A204.1 (cell line): ENCODE measurements at regions not wholly inside any gene's neighbourhood (a gene's known extent, or its start where the extent isn't known, plus 50 kb on each side); places are given as distances from the start of the nearest gene placed in this dataset.

Experiments
- FAIRE-seq: peaks from 2 replicates; lab custom pipeline; 2012; peaks lifted over from hg19 to GRCh38; lab: Jason Lieb, UNC

DNA sequence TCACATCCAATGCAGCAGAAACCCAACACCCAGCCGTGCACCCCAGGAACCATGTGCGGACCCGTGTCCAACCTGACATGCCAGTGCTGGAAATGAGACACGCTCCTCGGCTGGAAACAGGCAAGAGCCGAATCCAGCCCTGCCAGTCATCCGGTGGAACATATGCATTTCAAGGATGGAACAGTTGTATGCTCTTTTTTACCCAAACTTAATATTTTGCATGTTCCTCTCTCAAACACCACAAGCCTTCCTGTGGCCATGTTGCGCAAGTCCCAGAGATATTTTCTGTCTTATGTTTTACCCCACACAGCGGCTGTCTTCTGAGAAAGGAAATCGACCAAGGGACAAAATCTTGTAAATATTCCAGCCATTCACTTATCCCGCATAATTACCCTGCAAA lies 196.9 kb downstream of the BCL11B start:
- FAIRE-seq = no peak

DNA sequence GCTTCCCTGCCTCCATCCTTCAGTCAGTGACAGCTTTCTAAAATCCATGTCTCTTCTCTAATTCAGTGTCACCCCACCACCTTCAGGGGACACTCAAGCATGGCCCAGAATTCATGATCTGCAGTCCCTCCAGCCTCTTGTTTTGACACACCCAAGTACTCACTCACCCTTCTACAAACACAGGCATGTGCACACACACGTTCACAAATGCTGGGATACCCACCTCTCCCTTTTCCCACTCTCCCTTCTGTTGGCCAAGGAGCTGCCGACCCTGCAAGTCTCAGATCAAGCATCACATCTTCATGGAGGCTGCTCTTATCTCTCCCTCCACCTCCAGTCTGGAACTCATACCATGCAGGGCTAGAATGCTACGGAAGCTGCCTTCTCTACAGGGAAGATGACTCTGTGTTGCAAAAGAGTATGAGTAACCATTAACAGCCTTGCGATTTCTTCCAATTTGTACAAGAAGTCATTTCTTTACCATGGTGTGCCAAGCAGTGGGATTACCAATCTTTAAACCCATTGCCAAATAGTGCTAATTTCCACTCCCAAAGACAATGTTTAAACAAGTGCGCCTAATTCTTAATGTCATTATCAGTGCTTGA lies 196.1 kb downstream of the BCL11B start:
- no peak for FAIRE-seq

DNA sequence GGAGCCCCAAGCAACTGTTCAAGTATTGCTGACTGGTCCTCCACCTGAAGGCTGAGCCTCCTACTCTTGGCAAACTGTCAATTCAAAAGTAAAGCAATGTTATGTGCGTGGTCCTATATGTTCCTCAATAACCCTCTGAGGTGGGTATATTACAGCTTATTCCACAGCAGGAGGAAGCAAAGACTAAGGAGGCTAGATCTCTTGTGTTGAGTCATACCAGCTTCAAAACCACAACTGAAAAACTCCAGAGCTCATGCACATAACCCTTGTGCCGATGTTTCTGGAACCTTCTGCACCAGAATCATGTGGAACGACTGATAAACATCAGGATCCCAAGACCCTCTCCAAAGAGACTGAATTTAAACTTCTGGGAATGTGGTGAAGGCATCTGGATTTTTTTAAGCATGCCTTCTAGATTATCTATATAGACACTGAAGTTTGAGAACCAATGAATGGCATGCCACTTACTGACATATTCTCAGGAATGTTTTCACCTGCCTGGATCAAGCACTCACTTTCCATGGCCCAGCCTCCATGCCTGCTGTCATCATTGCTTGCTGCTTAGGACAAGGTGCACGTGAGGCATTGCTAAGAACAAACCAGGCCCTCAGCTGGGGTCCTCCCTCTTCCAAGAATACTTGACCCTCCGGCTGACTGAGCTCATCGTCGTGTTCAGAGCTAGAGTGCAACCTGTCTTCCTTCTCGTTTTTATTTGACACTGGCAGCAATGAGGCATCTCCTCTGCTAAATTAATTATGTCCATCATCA lies 194.7 kb downstream of the BCL11B start:
- no peak for FAIRE-seq

DNA sequence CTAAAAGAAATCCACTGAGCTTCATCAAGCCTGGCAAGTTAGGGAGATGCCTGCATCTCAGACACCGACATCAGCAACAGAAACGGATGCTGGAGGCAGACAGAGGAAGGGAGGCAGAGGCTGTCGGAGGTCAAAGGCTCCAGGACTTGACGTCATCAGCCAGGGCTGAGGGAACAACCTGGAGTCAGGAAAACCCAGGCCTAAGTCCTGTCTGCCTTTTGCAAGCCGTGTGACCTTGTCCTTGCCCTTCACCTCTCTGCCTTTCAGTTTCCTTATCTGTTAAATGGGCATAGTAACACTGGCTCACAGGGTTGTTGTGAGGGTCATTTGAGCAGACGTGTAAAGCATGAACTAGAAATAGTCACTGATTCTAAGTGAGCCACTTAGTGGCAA lies 194.2 kb downstream of the BCL11B start:
- no peak for FAIRE-seq

DNA sequence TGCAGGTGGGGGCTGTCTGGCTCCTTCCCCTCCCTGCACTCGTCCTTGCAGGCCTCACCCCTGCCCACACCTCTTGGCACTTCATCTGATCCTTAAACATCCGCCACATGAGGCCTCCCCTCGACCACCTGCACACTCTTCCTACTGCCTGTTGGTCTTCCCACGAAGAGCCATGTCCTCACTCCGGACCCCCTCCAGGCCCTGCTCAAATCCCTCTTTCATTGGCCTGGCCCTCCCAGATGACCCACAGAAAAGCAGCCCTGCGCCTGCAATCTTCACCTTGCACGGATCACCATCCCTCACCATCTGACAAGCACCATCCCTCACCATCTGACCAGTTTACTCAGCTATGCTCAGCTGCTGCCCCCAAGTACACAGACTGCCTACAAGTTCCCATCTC lies 193.6 kb downstream of the BCL11B start:
- no peak for FAIRE-seq

DNA sequence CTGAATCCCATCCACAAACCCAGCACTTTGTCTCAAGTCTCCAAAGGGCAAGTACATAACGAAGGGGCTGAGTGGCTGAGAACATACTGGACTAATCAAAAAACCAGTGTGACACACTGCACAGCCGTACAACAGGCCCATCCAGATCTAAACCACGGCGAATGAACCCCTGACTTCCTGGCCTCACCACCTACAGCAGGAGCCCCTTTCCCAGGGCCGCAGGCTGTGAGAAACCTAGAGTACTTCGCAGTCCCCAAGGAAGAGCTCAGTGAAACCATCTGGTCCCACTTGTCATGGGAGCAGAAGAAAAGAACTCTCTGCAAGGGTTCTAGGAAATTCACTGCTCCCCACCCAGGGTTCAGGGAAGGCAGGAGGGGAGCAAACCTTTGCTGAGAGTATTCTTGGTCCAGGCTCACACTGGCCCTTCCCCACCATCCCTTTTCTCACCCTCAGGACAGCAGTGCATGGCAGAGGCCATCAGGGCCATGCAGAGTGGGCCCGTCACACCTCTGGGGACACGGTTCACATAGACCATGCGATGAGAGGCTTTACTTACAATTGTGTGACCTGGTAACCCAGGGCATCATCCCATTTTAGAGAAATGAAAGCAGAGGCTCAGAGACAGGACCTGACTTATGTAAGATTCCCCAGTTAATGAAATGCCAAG lies 192.8 kb downstream of the BCL11B start:
- no peak for FAIRE-seq

DNA sequence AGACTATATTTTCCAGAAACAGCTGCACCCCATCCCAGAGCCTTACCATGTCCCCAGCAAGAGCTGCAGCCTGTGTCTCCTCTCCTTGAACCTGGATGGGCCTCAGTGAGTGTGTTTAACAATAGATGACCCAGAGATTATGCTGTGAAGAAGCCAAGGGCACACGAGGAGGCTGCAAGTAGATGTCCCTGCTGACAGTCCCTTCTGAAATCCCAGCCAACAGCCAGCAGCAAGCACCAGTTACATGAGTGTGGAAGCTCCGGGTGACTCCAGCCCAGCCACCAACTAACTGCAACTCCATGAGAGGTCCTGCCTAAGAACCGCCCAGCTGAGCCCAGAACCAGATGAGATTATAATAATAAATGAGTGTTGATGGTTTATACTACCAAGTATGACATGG lies 191.7 kb downstream of the BCL11B start:
- no peak for FAIRE-seq

DNA sequence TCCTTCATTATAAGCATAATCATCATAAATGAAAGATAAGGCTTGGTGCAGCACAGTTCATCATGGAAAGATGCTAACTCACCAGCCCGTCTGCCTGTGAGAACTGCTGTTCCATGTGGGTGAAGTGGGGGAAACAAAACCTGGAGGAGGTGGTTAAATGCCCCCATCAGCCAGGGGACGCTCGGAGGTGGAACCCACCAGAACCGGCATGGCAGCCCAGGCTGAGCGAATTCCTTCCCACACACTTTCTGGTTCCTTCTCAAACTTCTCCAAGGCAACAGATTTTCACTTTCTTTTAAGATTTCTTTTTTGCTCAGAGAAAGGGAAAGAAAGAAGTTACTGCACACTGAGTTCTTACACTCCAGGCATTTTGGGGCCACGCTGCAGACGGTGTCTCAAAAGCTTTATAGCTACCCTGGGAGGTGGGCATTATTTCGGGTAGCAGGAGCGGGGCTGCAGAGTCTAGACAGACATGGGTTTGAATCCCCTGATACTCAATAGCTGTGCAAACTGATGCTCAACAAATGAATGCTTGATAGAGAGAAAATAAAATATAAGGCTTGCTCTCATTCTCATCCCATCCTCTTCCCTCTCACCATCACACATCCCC lies 190.7 kb downstream of the BCL11B start:
- FAIRE-seq = no peak

DNA sequence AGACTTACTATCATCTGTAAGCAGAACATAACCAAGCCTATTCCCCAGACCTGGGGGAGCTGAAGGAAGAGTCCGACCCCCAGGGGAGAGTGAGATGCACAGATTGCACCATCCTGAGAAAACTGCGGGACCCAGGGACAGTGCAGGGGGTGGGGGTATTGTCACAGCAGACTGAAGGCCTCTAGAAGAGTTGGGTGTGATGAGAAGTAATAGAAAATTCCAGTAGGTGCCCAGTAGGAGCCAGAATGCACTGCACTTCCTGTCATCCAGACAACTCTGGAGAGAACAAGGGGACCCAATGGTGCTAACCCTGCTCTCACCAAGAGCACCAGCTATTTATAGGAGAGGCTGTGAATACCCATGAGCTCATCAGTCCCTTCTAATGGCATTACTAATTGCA lies 190.1 kb downstream of the BCL11B start:
- FAIRE-seq = no peak

DNA sequence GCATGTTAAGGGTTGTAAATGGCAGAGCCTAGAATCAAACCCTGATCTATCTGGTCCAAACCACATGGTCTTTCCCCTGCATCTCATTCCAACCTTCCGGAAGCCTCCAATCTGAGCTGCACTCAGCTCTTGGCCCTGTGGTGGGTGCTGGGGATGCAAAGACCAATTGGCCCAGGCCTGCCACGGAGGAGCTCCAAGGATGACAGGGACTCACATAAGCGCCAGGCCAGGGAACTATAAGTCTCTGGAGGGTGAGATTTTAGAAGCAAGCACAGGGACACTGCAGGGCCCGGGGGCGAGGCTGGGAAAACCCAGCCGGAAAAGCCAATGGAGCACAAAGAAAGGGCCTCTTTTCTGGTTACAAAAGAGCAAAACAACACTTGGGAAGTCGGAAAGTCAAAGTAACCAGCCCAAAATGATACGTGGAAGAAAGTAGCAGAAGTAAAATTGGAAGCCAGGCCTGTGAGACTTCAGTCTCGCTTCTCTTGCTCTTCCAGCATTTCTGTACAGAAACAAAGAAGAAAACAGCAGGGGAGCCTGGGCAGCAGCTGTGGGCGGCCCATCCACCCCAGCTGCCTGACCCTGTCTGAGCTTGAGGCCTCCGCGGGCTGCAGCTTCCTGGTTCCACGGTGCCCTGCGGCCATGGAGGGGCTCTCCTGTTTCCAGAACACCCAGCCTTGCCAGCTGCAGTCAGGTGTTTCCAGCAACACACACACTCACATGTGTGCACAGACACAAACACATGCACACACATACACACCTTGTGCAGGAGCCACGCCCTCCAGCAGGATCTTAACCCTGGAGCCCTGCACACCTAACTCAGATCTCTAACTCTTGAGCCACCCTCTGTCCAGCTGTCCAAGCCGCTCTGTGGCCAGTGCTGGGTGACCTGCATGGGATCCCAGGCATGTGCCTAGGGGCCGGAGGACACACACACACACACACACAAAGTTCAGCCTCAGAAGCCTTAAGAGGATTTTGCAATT lies 178.2 kb downstream of the BCL11B start:
- no peak for FAIRE-seq

DNA sequence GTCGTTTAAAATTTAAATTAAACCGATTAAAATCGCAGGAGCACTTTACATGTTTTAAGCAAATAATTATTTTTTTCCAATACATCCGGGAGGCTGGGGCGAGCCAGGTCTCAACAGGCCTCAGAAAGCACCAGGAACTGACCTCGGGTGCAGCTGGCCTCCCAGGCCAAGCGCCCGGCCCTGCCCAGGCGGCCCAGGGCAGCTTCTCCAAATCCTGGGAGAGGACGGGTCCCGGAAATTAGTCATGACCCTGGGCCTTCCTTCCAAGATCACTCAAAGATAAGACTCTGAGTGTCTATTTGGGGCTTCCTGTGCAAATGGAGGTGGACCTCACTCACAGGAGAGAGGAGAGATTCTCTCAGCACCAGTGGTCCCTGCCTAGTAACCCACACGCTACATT lies 177.1 kb downstream of the BCL11B start:
- FAIRE-seq = no peak

DNA sequence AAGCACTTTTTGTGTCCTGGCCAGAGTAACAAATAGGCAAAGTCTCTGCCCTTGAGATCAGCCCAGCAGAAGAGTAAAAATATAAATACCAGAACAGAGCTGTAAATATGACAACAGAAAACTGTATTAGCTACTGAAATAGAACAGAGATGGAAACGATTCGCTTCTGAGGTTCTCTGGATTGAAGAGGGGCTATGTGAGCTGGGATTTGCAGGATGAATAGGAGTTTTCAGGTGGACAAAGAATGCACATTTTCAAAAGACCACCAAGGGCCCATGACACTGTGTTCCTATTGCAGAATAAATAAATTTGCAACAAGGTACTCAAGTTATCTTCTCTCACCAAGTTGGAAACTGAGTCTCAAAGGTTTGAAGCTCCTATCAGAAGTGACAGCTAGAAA lies 176.6 kb downstream of the BCL11B start:
- no peak for FAIRE-seq

DNA sequence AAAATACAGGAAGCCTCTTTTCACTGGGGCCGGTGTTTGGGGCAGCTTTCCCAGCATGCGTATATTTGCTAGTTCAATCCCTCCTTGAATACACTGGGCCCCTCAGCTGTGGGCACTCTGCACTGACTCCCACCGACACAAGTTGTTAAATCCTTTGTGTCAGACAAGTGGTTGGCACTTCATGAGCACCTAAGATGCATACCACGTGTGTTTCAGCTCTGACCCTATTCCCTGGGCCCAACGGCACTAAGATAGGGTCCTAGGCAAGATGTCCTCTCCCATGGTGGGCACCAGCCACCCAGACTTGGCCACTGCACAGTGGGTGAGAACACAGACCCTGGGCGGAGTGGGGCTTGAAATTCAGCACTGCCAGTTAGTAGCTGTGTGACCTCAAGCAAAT lies 173.8 kb downstream of the BCL11B start:
- FAIRE-seq = no peak

DNA sequence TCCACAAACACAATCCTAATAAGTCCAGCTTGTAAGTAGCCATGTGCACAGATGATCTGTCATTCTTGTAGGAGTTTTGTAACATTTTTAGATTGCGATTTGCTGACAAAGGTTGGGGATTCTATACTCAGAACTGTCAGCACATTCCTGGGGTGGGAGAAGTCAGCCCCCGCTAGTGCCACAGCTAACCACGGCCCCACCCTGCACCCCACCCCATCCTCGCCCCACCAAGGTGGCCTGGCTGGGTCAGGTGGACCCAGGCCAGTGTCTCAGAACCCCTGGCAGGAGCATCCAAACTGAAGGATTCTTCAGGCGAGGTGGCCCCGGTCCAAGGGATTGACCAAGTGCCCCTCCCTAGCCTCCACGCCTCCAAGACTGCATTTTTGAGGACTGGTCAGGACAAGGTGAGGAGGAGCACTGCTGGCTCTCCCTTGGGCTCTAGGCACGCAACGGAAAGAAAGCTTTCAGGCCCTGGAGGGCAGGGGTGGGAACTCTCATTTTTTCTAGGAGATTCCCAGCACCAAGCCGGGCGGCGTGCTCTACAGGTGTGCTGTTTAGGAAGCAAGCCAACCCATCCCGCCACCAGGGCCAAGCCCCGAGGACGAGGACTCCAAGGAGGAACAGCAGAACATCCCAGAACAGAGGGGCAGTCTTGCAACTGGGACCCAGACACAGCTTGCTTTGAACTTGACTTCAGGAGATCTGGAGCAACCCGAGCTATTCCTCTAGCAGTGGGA lies 172.8 kb downstream of the BCL11B start:
- FAIRE-seq = no peak

DNA sequence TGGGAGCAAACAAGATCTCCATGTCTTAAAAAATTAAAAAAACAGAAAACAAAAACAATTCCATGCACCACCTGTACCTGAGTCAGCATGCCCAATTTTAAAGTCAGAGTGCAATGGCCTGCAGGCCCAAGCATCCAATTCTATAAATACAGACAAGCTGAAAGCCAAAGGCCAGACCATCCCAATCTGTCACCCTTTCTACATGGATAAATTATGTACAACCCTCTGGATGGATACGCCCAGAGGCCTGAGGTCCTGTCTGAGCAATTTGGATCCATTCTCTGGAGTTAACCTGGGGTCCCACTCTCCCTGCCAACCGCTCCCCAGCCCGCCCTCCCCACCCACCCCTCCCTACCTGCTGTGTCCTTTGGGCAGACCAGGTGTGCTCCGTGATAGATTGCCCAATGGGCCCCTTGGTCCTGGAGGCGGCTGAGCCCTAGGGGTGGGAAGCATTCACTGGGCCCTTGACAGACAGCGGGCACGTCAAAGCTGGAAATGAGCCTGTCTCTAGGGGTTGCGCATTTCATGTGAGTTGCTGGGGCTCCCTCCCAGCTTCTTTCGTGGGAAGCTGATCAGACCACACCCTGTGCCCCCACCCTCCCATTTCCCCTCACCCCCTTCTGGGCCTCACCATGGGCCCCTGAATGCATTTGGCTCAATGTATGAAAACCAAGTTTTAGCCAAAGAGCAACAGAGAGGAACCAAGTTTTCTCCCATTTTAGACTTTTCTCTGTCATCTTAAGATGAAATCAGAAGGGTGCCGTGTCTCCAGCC lies 171.3 kb downstream of the BCL11B start:
- no peak for FAIRE-seq

DNA sequence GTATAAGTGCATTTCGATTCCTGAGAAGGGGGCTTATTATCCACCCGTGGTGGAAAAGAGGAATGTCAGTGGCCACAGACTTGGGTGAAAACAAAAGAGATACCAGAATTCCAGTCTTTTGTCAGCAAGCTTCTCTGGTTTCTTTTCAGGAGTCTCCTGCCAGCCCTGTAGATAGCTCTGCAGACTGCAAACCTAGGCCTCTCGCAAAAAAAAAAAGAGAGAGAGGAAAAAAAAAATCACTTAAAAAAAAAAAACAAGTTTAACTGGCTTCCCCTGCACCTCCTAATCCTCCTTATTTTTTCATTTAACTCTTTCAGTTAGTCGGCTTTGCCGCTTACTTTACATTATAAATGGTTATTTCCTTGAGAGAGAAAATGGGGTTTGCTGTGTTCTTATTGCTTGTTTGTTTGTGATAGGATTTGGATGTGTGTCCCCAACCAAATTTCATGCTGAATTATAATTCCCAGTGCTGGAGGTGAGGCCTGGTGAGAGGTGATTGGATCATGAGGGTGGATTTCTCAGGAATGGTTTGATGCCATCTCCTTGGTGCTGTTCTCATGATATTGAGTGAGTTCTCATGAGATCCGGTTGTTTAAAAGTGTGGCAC lies 170.0 kb downstream of the BCL11B start:
- no peak for FAIRE-seq

DNA sequence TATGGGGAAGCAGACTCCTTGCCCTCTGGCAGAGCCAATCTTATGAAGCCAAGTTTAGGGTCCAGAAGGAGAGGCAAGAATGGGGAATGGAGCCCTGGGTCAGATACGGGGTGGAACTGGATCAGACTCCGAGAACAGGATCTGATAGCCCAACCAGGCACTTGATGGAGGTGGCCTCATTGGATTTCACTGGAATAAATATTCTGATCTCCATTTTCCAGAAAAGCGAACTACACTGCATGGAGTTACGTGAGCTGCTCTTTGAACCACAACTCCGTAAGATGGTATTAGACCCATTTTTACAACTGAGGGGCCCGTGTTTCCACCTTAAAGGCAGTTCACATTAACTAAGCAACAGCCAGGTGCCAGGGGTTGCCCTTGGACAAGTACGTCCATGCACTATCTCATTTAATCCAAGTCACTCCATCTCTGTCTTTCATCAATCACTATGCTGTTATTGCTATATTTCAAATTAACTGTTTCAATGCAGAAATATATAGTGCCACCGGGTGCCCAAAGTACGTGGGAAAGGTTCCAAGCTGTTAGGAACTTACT lies 155.2 kb downstream of the BCL11B start:
- no peak for FAIRE-seq

DNA sequence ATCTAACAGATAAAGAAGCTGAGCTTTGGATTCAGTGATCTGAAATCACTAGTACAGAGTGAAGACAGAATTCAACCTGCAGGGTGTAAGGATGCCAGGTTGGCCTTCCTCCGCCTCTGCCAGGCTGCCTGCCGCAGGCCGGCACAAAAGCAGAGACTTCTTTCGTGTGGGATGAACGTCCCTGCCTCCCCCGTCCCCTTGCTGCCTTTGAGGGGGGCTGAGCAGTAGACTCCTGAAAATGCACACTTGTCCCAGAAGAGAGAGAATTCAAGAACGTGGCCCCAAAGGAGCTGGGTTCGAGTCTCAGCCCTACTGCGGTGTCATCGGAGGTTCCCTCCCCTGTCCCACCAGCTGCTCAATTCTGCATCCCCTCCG lies 154.3 kb downstream of the BCL11B start:
- FAIRE-seq = no peak

DNA sequence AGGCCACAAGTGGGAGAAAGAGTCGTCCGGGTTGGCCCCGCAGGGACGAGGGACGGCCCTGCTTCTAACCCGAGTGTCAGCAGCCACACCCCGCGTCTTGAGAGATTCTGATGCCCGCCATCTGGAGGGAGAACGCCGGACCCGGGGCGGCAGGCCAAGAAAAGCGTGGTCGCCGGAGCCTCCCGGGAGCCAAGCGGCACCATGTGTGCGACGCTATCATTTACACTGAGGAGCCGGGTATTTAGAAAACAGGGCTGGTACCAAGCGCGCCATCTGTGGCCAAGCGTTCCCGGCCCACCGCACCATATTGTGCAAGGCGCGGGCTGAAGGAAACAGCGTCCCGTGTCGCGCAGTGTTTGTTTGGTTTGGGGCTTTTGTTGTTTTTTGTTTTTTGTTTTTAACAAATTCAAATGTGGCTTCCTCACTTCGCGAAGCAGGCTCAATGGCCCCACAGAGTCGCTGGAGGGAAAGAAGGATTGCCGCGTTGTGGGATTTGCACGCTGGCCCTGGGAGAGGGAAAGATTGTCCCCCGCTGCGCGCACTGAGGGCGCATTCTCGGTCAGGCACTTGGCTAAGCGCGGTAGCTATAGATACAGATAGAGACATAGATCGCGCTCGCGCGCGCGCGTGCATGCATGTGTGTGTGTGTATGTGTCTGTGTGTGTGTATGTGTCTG lies 153.8 kb downstream of the BCL11B start:
- FAIRE-seq = no peak
